ENCODE measurements at regions not wholly inside any gene's neighbourhood (a gene's known extent, or its start where the extent isn't known, plus 50 kb on each side); places are given as distances from the start of the nearest gene placed in this dataset.

- no peak for TF ChIP-seq CTCF (IDR thresholded peaks at IDR 0.05; ENCODE audit: unreplicated experiment)
- H3K27ac Mint-ChIP-seq (ENCODE audit: unreplicated experiment): no peak overlapping the region
- H3K27me3 Mint-ChIP-seq (ENCODE audit: unreplicated experiment): no peaks in the 10 kb centered on the region
- no TSS peak for BruUV-seq (replicated peaks)
- CTCF ChIA-PET: no interaction called here
- H3K36me3 Mint-ChIP-seq (ENCODE audit: insufficient read depth, unreplicated experiment): no peaks in the 10 kb centered on the region
- H3K4me3 Mint-ChIP-seq (ENCODE audit: low read depth, unreplicated experiment): no peak overlapping the region
- H3K4me1 Mint-ChIP-seq (ENCODE audit: low read depth, unreplicated experiment): peaks cover 10% of the 10 kb centered on the region
- no peak for DNase-seq
- intact Hi-C loops (cut with micrococcal nuclease; ENCODE audit: unreplicated experiment): no loop called here
- no peaks in the 10 kb centered on the region for H3K9me3 Mint-ChIP-seq (ENCODE audit: low read depth, unreplicated experiment)
Measured at GRCh38 chr5:91864962-91865361, 481.8 kb upstream of the ARRDC3 start.

- Mint-ChIP-seq H3K36me3 (ENCODE audit: insufficient read depth, unreplicated experiment) (no peaks in the 10 kb centered on the region), H3K4me1 (ENCODE audit: low read depth, unreplicated experiment) (peaks cover 9% of the 10 kb centered on the region), H3K4me3 (ENCODE audit: low read depth, unreplicated experiment) (no peak overlapping the region), H3K9me3 (ENCODE audit: low read depth, unreplicated experiment) (no peaks in the 10 kb centered on the region), H3K27ac (ENCODE audit: unreplicated experiment) (no peak overlapping the region), H3K27me3 (ENCODE audit: unreplicated experiment) (no peaks in the 10 kb centered on the region)
- TF ChIP-seq CTCF (IDR thresholded peaks at IDR 0.05; ENCODE audit: unreplicated experiment): no peak
- no TSS peak for BruUV-seq (replicated peaks)
- CTCF ChIA-PET: no interaction called here
- DNase-seq: no peak
- intact Hi-C loops (cut with micrococcal nuclease; ENCODE audit: unreplicated experiment): no loop called here
Measured at GRCh38 chr5:91851670-91852069, 468.6 kb upstream of the ARRDC3 start.

- no peak for TF ChIP-seq CTCF (IDR thresholded peaks at IDR 0.05; ENCODE audit: unreplicated experiment)
- intact Hi-C loops (cut with micrococcal nuclease; ENCODE audit: unreplicated experiment): no loop called here
- peaks cover 9% of the 10 kb centered on the region for H3K4me1 Mint-ChIP-seq (ENCODE audit: low read depth, unreplicated experiment)
- no peaks in the 10 kb centered on the region for H3K36me3 Mint-ChIP-seq (ENCODE audit: insufficient read depth, unreplicated experiment)
- H3K27me3 Mint-ChIP-seq (ENCODE audit: unreplicated experiment): no peaks in the 10 kb centered on the region
- BruUV-seq (replicated peaks): no TSS peak
- no peak overlapping the region for H3K27ac Mint-ChIP-seq (ENCODE audit: unreplicated experiment)
- DNase-seq: no peak
- CTCF ChIA-PET: no interaction called here
- no peak overlapping the region for H3K4me3 Mint-ChIP-seq (ENCODE audit: low read depth, unreplicated experiment)
- H3K9me3 Mint-ChIP-seq (ENCODE audit: low read depth, unreplicated experiment): no peaks in the 10 kb centered on the region
Measured at GRCh38 chr5:91850031-91850430, 466.9 kb upstream of the ARRDC3 start.

- Mint-ChIP-seq H3K4me1 (ENCODE audit: low read depth, unreplicated experiment) (peaks cover 9% of the 10 kb centered on the region), H3K36me3 (ENCODE audit: insufficient read depth, unreplicated experiment) (no peaks in the 10 kb centered on the region), H3K9me3 (ENCODE audit: low read depth, unreplicated experiment) (no peaks in the 10 kb centered on the region), H3K4me3 (ENCODE audit: low read depth, unreplicated experiment) (no peak overlapping the region), H3K27ac (ENCODE audit: unreplicated experiment) (no peak overlapping the region), H3K27me3 (ENCODE audit: unreplicated experiment) (no peaks in the 10 kb centered on the region)
- BruUV-seq (replicated peaks): no TSS peak
- CTCF ChIA-PET: no interaction called here
- intact Hi-C loops (cut with micrococcal nuclease; ENCODE audit: unreplicated experiment): no loop called here
- no peak for DNase-seq
- TF ChIP-seq CTCF (IDR thresholded peaks at IDR 0.05; ENCODE audit: unreplicated experiment): no peak
Measured at GRCh38 chr5:91849069-91849468, 466.0 kb upstream of the ARRDC3 start.

GRCh38 chr5:91848453-91848852 is 465.3 kb upstream of the ARRDC3 start:
- Mint-ChIP-seq H3K27me3 (ENCODE audit: unreplicated experiment) (no peaks in the 10 kb centered on the region), H3K27ac (ENCODE audit: unreplicated experiment) (no peak overlapping the region), H3K36me3 (ENCODE audit: insufficient read depth, unreplicated experiment) (no peaks in the 10 kb centered on the region), H3K9me3 (ENCODE audit: low read depth, unreplicated experiment) (no peaks in the 10 kb centered on the region), H3K4me1 (ENCODE audit: low read depth, unreplicated experiment) (peaks cover 9% of the 10 kb centered on the region), H3K4me3 (ENCODE audit: low read depth, unreplicated experiment) (no peak overlapping the region)
- intact Hi-C loops (cut with micrococcal nuclease; ENCODE audit: unreplicated experiment): no loop called here
- BruUV-seq (replicated peaks): no TSS peak
- TF ChIP-seq CTCF (IDR thresholded peaks at IDR 0.05; ENCODE audit: unreplicated experiment): no peak
- DNase-seq: no peak
- CTCF ChIA-PET: no interaction called here
